NCI-H1092 treated with DMSO at 0.1 percent for 48 hours (cell line): ENCODE measurements at regions not wholly inside any gene's neighbourhood (a gene's known extent, or its start where the extent isn't known, plus 50 kb on each side); places are given as distances from the start of the nearest gene placed in this dataset.
"Not testable (repeated sequence)": the region's sequence is repeated elsewhere in the genome, so short reads cannot be mapped to it uniquely, and the experiment has no call there.

Experiments used
- DNase-seq: peaks from one replicate; lab custom pipeline; 2025; lab: John Stamatoyannopoulos, UW

GRCh38 chr9:6160579-6160978 is 55.0 kb upstream of the IL33 start:
- DNase-seq, result no peak

- DNase-seq, result no peak
These were observed 62.2 kb upstream of the IL33 start for GRCh38 chr9:6153425-6153824.

DNA sequence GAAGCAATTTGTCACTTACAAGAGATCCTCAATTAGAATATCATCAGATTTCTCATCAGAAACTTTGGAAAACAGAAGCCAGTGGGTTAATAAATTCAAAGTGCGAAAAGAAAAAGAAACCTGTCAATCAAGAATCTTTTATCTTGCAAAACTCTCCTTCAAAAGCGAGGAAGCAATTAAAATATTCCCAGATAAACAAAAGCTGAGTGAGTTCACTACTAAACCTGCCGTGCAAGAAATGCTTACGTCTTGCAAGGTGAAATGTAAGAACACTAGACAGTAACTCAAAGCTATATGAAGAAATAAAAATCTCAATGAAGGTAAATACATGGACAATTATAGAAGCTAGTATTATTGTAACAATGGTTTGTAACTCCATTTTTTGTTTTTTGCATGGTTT is 62.8 kb upstream of the IL33 start:
- no peak for DNase-seq

DNA sequence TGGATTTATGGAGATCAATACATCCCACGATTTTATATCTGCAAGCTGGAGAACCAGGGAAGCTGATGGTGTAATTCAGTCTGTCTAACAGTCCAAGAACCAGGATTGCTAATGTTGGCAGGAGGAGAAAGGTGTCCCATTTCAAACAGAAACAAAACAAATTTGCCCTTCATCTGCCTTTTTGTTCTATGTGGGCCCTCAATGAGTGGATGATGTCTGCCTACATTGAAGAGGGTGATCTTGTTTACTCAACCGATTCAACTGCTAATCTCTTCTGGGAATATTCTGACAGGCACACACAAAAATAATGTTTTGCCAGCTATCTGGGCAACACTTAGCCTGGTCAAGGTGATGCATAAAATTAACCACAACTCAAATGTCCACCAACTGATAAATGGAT is 65.1 kb upstream of the IL33 start:
- peak; percentile 9 for DNase-seq

GRCh38 chr9:6149315-6149714 is 66.3 kb upstream of the IL33 start:
- no peak for DNase-seq

- no peak for DNase-seq
These were observed 67.8 kb upstream of the IL33 start for GRCh38 chr9:6147846-6148245.

DNA sequence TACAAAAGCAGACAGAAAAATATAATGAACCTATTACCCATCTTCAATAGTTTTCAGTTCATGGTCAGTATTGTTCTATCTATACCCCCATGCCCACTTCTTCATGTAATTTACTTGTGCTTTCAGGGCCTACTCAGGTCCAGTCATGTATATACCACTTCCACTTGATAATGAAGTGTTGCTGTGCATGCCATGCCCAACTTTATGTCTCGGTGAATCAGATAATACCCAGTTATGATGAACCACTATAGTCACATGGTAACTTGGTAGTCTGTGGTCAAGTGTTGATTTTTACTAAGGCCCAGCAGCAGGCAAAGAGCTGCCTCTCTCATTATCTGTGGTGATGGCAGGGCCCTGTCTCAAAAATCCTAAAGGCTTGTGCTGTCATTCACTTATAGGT is 70.7 kb upstream of the IL33 start:
- DNase-seq, result no peak

DNA sequence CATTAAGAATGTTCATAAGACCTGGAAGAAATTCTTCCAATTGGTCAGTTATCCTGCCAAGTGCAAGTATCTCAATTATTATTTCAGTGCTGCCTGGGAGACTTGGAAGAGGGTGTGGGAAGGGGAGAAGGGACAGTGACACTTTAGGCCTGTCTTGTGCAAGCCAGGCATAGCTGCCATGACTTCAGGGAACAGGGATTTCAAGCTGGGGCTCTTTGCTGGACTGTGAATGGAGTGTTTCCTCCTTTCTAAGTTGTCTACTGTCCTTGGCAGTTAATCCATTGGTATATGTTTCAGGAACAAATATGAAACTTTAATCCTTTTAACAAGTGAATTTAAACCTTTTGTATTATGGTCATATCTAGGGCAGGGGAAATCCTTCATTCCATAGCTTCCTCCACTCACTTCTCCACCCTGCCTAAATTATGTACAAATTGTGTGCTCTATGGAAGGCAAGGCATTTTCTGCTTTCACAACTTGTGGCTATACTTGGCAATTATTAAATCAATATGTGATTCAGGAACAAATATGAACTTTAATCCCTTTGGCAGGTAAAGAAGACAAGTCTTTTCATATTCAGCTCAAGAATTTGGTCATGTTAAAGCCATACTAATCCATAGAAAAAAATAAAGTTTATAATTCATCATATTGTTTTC is 72.7 kb upstream of the IL33 start:
- no peak for DNase-seq

DNA sequence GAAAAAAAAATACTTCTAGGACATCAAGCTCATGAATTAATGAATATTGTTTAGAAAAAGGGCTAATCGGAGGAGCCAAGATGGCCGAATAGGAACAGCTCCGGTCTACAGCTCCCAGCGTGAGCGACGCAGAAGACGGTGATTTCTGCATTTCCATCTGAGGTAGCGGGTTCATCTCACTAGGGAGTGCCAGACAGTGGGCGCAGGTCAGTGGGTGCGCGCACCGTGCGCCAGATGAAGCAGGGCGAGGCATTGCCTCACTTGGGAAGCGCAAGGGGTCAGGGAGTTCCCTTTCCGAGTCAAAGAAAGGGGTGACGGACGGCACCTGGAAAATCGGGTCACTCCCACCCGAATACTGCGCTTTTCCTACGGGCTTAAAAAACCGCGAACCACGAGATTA is 79.8 kb upstream of the IL33 start:
- DNase-seq, result not testable (repeated sequence)

GRCh38 chr9:6134661-6135180 is 80.9 kb upstream of the IL33 start:
- DNase-seq, result no peak

DNA sequence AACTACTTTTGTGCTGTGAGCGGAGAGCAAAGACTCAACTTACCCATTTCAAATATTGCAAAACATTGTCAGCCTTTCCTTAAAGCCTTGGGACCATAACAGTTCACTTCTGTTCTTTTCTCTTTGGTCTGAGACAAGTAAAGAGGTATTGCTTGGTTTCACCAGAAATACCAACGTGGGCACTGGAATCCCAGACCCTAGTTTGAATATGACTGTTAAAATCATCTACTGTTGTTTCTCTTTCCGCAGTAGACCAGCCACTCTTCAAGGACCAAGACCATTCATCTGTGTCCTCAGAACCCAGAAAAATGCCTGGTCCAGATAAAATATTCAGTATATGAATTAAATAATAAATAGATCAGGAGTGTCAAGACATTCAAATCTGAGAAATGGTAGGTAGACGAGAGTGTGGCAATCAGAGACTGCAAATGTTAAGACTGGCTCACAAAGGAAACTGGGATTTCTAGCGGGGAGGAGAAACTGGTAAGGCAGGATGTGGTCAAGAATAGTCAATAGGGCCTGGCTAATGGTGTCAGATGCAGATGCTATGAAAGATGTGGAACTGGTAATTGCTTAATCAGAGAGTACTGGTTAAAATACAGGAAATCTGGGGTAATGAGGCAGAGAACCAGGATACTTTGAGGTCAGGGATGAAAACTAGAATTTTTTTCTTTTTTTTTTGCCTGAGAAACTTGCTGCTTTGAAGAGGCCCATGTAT is 82.1 kb upstream of the IL33 start:
- no peak for DNase-seq

GRCh38 chr9:6132650-6133049 is 83.0 kb upstream of the IL33 start:
- no peak for DNase-seq

DNA sequence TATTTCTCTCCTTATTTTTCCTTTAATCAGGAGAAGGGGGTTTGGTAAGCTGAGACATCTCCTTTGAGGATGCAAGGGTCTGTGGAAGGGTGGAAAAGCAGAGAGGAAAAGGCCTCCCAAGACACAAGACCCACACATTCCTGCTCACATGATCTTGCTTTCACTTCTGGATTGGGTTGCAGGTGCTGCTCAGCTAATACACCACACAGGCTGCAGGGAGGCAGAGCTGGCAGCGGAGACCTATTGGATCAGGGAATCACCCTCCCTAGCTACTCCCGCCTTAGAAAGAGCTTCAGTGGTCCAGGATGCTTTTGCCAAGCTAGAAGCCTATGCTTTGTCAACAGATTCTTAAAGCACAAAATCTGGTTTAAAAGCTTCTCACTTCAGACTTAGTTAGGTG is 87.6 kb upstream of the IL33 start:
- no peak for DNase-seq

DNA sequence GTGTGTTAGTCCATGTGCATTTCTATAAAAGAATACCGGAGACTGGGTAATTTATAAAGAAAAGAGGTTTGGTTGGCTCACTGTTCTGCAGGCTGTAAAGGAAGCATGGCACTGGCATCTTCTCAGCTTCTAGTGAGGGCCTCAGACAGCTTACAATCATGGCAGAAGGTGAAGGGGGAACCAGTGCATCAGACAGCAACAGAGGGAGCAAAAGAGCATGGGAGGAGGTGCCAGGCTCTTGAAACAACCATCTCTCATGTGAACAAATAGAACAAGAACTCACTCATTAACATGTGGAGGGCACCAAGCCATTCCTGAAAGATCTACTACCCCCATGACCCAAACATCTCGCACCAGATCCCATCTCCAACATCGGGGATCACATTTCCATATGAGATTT is 89.2 kb upstream of the IL33 start:
- DNase-seq, result no peak

DNA sequence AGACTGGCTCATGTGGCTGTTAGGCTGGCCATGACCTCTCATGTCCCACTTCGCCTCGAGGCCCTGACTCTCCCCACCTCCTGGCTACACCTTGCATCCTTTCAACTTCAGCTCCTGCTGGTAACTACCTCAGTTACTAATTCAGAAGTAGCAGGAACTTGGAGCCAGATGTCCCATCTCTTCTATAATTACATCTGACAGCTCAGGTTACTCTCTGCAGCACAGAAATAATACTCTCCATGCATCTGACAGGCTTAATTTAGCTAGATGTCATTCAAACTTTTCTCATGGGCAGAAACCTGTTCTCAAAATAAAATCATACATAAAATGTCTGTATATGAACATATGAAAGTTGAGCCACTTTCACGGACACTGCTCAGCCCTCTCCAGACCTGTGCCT is 92.2 kb upstream of the IL33 start:
- no peak for DNase-seq

DNA sequence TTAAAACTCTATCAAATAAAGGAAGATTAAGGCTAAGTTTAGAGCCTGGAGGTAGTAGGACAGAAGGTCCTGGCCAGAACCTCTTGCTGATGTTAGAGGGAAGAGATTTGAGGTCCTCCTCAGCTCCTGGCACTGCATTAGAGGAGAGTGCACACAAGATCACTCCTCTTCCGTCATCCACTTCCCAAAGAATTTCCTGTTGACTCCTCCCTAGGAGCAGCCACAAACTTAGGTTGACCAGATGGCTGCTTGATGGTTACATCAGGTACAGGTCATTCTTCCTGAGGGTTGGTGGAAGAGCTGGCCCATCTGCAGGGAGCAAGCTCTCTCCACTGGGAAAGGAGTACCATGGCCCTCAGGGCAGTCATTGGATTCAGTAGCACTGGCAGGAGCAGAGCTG is 93.9 kb upstream of the IL33 start:
- DNase-seq, result no peak

GRCh38 chr9:6114424-6114823 is 99.0 kb upstream of the RANBP6 start:
- no peak for DNase-seq

GRCh38 chr9:6113819-6114218 is 98.4 kb upstream of the RANBP6 start:
- no peak for DNase-seq

DNA sequence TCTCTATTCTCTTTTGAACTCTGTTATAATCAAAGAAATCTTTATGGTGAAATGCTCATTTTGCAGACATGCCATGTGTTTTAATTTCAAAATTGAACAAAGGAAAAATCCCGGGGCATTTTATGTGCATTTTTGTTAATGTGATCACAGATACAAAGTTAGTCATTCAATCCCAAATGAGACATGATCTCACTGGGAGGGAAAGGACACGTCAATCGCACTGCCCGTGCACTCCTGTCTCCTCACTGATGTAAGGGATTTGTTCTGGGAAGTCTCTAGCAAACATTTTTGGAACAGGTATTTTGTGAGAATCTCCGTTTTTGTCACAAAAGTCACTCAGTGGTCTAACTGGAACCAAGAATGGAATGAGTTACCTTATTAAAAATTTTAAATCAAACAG is 97.9 kb upstream of the RANBP6 start:
- no peak for DNase-seq

DNA sequence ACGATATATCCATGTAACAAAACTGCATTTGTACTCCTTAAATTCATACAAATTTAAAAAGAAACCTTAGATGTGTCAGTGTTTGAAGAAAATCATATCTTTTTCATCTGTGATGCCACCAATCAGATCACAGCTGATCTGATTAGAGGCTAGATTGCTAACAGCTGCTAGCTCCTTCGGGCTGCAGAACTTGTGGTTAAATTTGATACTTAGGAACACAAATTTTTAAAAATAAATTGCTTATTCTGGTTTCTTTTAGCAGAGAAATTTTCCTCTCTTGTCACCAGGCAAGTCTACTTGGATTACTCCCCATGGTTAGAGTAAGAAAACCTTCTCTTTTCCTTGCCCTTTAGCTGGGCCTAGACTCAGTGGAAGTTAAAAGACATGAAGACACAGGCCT is 94.6 kb upstream of the RANBP6 start:
- DNase-seq, result no peak

DNA sequence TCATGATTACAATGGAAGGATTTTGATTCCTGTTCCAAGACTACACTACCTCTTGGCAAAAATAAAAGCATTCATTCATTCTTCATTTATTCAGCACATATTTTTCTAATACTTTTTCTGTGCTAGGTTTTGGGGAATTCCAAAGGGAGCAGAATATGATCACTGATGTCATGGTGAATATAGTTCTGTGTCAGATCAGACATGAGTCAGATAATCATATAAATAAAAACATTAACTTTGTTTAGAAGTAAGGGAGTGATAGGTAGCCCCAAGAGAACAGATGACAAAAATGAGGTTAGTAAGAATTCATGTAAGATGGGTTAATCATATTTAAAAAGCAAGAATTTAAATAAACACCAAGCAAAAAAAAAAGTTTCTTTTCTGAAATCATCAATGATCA is 94.1 kb upstream of the RANBP6 start:
- DNase-seq, result no peak

- no peak for DNase-seq
These were observed 91.4 kb upstream of the RANBP6 start for GRCh38 chr9:6106711-6107339.

GRCh38 chr9:6105738-6106137 is 90.3 kb upstream of the RANBP6 start:
- DNase-seq, result no peak
